ENCODE measurements at regions not wholly inside any gene's neighbourhood (a gene's known extent, or its start where the extent isn't known, plus 50 kb on each side); places are given as distances from the start of the nearest gene placed in this dataset.

DNA sequence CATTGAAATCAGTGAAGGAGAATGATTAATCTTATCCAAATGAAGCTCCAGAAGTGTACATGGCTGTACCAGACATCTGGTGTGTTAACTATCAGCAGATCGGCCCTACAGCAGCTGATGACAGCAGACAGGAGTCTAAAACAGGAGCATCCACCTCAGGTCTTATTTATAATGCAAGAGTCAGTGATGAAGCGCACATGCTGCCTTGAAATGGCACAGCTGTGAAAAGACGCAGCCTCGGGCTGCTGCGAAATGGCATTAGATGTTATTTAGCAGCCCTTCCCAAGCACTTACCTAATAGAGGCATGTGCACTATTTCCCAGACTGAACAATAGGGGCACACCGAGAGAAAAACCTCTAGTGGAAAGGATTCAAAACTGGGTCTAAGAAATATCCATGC, 472.3 kb upstream of the CBLB start:
- TF ChIP-seq, protein P1, sequence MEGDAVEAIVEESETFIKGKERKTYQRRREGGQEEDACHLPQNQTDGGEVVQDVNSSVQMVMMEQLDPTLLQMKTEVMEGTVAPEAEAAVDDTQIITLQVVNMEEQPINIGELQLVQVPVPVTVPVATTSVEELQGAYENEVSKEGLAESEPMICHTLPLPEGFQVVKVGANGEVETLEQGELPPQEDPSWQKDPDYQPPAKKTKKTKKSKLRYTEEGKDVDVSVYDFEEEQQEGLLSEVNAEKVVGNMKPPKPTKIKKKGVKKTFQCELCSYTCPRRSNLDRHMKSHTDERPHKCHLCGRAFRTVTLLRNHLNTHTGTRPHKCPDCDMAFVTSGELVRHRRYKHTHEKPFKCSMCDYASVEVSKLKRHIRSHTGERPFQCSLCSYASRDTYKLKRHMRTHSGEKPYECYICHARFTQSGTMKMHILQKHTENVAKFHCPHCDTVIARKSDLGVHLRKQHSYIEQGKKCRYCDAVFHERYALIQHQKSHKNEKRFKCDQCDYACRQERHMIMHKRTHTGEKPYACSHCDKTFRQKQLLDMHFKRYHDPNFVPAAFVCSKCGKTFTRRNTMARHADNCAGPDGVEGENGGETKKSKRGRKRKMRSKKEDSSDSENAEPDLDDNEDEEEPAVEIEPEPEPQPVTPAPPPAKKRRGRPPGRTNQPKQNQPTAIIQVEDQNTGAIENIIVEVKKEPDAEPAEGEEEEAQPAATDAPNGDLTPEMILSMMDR (IDR thresholded peaks at IDR 0.05; ENCODE audit: low read depth, low read length, missing control alignments): no peak
- no peak for DNase-seq (ENCODE audit: extremely low read depth, low read depth)
- no peak overlapping the region for H3K4me3 ChIP-seq (replicated peaks; ENCODE audit: low read depth, low read length)

DNA sequence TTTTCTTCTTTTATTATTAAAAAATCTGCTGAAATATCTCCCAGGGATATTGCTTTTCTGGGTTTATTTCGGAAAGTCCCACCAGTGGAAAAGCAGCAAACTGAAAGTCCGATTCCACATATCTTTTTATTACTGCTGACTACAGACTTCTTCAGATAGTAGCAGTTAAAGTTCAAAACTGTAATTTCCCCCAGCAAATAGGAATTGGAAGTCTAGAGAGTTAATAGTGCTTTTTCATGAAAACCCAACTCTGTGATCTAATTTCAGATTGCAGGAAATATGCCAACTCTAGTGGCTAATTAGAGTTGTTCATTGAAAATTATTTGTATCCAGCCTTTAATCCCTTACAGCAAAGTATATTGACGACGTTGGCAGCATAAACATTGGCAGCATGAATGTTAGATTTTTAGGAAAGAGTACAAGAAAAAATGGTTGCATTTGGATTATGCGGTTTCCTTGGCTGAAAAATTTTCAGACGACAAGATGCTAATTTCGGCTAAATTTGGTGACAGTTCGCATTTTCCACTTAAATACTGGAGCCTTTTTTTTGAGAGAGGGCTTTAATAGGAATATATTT, 472.9 kb upstream of the CBLB start:
- no peak for DNase-seq (ENCODE audit: extremely low read depth, low read depth)

DNA sequence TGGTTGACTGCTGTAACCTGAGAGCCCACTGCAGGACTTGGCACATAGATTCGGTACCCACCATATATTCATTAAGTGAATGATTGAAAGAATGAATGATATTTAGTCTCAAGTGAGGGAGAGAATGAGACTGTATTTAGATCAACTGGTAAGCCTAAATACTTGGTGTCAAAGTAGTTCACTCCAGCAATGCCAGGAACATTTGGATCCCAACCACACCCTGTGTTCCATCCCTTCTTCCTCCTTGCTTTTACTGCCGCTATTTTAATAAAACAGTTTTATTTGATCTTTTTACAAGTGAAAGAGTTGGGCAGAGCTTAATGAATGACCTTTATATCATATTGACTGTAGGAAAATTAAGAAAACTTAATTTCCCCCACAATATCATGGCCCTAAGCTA, 473.6 kb upstream of the CBLB start:
- DNase-seq (ENCODE audit: extremely low read depth, low read depth): no peak
- TF ChIP-seq, protein P1 (IDR thresholded peaks at IDR 0.05; ENCODE audit: low read depth, low read length, missing control alignments): no peak
- no peak overlapping the region for H3K4me3 ChIP-seq (replicated peaks; ENCODE audit: low read depth, low read length)

More for the DNA sequence above, 472.9 kb upstream of the CBLB start:
- TF ChIP-seq, protein P1 (IDR thresholded peaks at IDR 0.05; ENCODE audit: low read depth, low read length, missing control alignments): no peak
- H3K4me3 ChIP-seq (replicated peaks; ENCODE audit: low read depth, low read length): no peak overlapping the region

DNA sequence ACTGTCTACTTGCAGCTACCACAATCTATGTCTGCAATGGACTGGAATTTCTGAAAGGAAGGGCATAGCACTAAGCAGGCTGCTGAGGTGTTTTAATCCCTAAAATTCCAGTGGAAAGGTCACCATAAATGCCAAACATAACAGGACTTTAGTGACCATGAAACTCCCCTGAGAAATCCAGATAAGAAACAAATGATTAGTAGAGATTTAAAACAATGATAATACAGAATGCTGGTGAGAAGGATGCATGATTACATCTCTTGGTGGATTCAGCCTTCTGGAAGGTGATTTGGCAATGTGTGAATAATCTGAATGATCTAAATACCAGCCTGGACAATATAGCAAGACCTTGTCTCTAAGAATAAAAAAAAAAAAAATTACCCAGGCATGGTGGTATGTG, 475.0 kb upstream of the CBLB start:
- H3K4me3 ChIP-seq (replicated peaks; ENCODE audit: low read depth, low read length): no peak overlapping the region
- TF ChIP-seq, protein P1 (IDR thresholded peaks at IDR 0.05; ENCODE audit: low read depth, low read length, missing control alignments): no peak
- no peak for DNase-seq (ENCODE audit: extremely low read depth, low read depth)

DNA sequence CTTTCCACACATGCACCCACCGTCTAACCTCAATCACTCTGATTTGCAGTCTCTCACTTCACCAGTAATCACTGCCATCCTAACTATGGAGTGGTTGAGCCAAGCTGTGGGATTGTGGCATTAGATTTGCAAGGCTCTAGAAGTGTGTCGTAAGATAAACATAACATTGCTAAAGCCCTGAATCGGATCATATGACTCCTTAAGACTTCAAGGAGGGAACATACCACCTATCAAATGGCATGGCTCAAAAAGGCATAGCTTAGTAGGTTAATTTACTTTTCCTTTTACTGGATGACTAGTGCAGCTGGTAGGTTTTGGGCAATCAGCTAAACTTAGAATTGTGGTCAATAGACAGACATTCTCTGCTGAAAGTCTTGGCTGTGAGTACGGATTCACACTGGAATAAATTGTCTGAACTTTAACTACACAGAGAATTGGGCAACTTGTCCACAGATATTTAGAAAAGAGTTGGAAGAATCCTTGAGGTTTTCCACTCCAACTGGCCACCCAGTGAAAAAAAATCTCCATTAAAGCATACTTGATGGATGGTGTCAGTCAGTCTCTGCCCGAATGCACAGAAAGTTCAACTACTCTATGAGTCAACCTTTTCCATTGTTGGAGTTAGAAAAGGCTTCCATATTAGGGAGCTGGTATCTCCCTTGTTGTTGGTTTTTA, 476.7 kb upstream of the CBLB start:
- no peak overlapping the region for H3K4me3 ChIP-seq (replicated peaks; ENCODE audit: low read depth, low read length)
- peak; percentile 43 for DNase-seq (ENCODE audit: extremely low read depth, low read depth)
- TF ChIP-seq, protein P1 (IDR thresholded peaks at IDR 0.05; ENCODE audit: low read depth, low read length, missing control alignments): no peak

DNA sequence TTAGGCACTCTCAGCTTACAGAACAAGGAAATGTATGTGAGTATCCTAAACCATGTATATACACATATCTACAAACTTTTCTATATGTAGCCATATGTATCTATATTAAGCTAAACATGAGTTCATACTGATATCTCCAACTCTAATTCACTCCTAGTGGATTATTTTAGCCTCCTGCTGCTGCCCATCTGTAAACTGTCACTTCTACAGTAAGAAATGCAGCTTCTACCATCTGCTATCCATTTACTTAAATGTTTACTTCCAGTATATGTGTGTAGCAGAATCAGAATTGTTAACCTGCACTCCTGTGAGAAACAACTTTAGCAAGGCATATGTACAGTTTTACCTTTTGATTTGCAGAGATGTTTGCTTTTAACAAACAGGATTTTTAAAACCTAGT, 478.5 kb upstream of the CBLB start:
- TF ChIP-seq, protein P1 (IDR thresholded peaks at IDR 0.05; ENCODE audit: low read depth, low read length, missing control alignments): no peak
- no peak overlapping the region for H3K4me3 ChIP-seq (replicated peaks; ENCODE audit: low read depth, low read length)
- DNase-seq (ENCODE audit: extremely low read depth, low read depth): no peak

Data from HFF-Myc (cell line).